ENCODE measurements at regions not wholly inside any gene's neighbourhood (a gene's known extent, or its start where the extent isn't known, plus 50 kb on each side); places are given as distances from the start of the nearest gene placed in this dataset.
A peak's percentile ranks its signal among the peaks of the same experiment; 100 is the strongest.

GRCh38 chr18:34978953-34979608, 62.1 kb upstream of the MAPRE2 start:
- peak; percentile 33 for DNase-seq

GRCh38 chr18:34981487-34981886, 59.7 kb upstream of the MAPRE2 start:
- DNase-seq = no peak

DNA sequence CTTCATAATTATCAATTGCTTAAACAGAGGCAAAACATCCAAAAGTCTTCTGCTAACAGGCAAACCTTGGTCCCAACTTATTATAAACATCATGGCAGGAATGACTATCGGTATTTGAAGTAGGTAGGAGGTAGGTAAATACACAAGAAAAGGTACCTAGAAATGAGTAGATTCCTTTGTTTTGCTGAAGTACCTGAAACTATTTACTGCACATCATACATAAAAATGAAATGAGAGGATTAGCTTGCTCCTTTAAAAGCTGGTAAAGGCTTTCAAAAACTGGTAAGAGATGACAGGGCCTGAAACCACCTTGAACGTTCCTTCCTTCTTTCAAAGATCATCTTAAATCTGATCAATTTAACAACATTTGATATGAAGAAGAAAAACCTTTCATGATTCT, 55.2 kb upstream of the MAPRE2 start:
- no peak for DNase-seq

- no peak for DNase-seq
These were observed 50.6 kb upstream of the MAPRE2 start for GRCh38 chr18:34990597-34990996.

DNA sequence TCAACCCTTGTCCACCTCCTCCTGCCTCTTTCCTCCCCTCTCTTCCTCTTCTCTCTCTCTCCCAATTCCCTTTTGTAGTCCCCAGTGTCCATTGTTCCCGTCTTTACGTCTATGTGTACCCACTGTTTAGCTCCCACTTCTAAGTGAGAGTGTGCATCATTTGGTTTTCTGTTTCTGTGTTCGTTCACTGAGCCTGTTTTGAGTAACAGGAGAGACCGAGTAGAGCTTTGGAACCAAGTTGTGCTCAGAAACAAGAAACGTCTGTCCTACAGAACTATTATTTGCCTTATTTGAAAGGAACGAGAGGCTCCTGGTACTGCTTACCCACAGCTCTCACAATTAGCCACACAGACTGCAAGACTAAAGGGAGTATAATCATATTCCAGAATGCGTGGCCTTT, 50.1 kb upstream of the MAPRE2 start:
- no peak for DNase-seq
